DMS53 (cell line): ENCODE measurements at regions not wholly inside any gene's neighbourhood (a gene's known extent, or its start where the extent isn't known, plus 50 kb on each side); places are given as distances from the start of the nearest gene placed in this dataset.
A peak's percentile ranks its signal among the peaks of the same experiment; 100 is the strongest.

Experiments used
- DNase-seq: peaks from one replicate; lab custom pipeline; 2025; lab: John Stamatoyannopoulos, UW

DNA sequence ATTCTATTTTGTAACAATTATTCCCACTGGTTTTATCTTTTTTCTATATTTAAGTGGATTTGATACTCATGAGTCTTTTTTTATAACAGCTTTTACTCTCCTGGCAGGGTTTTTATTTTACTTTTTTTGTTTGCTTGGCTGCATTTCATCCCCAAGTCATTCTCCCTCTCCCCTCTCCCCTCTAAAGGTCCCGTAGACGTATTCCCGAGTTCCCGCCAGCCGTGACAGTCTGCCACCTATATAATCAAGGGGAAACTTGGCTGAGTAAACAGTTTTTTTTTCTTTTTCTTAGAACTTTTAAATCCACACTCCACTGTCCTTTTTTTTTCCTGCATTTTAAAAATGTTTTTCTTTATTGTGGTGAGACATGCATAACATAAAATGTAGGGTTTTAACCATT lies 433.1 kb upstream of the HS6ST1 start:
- no peak for DNase-seq

DNA sequence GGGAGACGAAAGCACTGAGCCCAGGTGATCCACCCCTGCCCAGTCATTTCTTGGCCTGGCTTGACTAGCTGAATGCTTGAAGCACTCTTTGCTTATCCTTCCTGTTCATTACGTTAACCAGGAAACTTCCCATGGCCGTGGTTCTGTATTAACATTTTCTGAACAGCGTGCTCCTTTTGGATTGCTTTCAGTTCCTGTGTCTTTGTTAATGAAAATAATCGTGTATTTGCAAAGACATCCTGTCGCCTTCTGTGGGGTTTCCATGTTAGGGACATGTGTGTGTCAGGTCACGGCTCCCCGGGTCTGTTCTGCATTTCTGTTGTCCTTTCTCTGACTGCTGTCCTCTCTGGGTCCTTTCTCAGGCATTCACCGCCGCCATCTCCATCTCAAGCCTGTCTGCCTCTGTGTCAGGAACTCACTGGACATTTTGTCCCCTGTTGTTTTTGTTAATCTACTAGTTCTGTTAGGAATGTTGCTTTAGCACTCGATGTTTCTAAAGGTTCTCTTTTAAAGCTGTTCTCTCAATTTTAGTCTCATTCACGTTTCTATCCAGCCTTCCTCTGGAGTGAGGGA lies 434.1 kb upstream of the HS6ST1 start:
- DNase-seq = no peak

DNA sequence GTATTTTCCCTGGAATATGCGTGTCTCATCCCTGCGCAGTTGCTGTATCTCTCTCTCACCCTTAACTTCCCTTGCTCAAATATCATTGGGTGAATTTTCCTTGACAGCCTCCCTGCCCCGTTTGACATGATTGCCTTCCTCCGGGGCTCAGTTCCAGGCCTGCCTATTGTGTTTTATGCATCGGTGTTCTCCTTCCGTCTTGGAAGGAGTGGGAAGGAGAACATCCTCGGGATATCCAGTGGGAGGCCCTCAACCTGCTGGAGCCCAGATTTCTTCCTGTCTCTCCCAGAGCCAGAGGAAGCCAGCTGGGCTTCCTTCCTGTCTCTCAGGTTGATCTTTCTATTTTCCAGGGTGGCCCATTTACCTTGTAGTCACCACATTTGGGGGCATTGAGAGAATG lies 434.7 kb upstream of the HS6ST1 start:
- no peak for DNase-seq

DNA sequence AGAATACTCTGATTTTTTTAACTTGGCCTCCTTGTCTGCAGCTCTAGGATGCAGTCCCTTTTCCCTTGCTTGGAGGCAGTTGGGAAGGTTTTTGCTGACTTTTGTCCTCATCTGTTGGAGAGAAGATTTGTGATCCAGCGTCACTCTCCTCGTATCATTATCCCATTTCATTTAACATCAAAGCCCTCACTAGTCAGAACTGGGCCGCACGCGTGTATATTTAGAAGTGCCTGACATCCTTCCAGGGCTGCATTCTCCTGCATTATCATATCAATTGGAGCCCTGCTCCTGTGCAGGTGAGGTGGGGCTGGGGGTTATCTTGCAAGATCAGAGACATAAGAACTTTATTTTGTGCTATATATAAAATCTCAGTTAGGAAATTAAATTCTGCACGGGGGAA lies 435.1 kb upstream of the HS6ST1 start:
- no peak for DNase-seq

DNA sequence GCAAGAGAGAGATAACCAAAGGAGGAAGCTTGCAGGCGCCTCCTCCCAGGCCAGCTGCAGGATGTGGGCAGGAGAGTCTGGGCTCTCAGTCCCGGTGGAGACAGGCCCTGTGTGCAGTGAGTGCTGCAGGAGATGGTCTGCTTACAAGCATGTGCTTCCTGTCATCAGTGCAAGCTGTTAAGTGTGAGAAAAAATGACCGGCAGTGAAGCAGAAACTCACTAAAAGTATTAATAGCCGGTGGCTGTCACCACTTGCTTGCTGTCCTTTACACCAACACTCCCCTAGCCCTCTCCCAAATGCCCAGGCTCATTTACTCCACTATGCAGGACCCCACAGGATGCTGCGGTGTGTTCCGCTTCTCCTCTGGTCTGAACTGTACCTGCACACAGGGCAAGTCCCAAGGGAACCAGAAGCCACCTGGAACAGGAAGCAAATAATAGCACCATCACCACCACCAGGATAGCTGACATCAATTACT lies 435.6 kb upstream of the HS6ST1 start:
- DNase-seq = peak; percentile 4

DNA sequence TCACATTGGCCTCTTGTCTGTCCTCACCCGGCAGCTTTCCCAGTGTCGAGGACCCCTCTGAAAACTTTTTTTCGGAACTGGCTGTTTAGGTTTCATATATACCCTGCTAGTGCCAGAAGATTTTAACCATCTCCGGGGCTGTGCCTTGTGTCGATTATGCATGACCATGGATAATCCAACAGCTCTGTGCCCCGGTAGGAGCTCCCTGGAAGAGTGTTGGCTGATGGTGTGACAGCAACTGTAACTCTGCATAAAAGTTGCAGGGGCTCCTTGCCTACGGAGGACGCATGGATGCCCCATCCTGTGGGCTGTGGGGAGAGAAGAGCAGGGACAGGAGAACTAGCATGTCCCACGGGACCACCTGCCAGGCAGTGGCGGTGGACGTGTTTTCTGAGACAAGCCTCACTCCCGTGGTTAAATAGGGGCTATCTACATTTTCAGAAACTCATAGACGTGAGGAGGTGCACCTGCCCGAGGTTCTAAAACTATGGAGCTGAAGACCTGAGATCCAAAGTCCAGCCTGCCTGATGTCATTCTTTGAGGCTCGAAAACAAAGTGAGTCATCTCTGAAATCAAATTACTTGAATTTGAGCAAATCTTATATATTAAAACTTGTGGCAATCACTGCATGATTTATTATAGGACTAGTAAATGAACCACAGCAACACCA lies 437.2 kb upstream of the HS6ST1 start:
- peak; percentile 32 for DNase-seq

DNA sequence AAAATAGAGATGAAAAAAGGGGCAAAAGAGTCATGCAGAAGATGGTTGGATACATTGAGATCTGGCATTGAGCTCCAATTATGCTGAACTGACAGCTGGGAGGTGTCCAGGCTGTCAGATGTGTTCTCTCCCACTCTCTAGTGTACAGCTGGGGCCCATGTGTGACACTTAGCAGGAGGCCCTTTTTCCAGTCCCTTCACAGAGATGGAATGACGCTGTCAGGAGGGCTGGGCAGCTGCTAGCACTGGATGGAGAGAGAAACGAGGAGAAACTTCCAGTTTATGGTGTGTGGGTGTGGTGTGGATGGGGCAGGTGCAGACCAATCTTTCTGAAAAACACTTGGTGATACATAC lies 437.7 kb upstream of the HS6ST1 start:
- peak; percentile 44 for DNase-seq

DNA sequence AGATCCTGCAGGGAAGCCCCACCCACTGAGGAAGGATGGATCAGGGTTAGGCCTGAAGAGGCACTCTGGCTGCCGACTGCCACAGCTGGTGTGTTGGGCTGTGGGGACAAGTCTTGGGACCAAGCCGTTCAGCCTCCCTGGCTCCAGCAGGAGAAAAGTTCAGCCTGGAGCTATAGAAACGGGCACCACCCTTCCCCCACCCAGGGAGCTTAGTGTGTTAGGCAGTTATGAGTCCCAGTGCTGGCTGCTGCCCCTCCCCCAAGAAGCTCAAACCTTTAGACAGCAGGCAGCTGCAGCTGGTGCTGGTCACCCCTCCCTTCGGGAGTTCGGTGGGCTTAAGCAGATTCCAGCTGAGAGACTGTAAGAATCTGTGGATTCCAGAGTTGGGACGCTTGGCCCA lies 447.1 kb upstream of the HS6ST1 start:
- no peak for DNase-seq

DNA sequence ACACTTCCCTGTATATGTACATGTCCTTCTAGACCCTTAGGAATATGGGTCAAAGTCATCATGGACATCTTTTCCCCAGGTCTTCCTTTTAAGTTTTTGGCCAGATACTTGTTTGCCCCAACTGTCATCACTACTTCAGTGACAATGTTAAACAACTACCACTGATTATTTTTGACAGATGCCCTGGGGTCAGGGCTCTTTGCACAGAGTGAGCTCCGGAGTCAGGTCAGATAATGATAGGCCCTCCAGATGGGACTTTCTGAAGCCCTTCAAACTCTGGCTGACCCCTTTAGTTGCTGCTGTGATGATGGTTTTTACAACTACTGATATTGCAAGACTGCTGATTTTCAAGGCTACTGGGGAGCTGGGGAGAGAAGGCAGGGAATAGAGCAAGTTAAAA lies 449.4 kb upstream of the HS6ST1 start:
- DNase-seq = no peak

DNA sequence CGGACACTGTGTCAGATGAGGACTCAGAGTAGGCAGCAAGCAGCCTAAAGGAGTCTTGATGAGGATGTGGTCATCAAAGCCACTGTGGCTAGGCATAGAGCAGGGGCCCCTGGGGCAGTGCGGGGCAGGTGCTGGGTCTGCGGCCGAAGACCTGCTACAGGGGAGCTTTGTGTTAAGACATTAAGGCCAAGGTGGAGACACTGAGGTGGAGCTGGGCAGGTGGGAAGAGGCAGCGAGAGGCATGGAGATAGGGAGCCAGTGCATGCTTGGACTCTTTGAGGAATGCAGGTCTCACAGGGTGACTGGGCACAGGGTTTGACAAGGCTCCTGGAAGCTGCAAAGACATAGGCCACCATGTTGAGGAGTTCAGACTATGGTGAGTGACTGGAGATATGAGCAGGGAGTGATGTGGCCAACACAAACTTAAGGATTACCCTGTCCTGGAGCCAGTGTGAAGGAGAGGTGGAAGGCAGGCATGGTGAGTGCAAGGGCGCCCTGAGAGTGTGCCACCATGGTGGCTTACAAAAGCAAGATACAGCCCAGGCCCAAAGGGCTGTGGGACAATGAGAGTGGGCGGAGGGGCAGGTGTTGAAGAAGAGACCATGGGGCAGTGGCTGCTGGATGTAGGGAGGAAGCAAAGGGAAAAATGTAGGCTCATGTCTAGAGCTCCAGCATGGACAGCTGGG lies 450.9 kb upstream of the HS6ST1 start:
- DNase-seq = no peak

DNA sequence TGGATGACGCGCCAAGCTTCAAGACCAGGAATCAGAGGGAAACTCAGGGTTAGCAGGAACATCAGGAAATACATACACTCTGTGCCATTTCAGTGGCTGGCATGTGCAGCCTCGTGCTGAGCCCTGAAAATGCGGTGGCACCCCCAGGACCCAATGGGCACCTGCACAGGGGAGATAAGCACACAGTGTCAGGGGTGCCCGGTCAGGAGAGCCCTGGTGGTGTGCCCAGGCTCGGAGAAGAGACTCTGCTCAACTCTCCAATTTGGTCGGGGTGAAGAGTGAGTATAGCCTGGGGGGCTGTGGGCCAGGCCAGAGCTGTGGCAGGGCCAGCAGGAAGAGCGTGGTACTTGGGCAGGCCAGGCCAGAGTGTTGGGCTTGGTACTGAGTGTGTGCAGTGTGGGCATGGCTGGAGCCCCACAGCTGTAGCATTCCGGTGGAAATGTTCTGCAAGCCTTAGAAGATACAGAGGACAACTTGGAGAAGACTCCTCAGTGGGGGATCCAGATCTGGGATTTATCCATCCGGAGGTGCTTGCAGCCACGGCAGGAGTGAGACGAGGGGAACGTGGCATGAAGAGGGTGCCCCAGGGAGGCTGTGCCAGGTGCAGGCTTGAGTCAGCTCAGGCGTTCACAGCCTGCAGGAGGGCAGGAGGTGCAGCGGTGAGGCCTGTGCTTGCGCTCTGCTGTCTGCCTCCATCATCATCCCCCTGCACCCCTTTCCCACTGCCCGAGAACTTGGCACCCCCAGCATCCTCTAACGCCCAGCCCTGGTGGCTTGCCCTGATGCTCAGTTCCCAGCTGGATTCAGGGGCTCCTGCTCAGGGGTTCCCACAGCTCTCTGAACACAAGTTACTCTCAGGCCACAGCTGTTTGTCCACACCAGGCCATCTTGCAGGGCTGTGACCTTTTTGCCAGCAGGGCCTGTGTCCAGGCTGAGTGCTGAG lies 451.7 kb upstream of the HS6ST1 start:
- DNase-seq = no peak

DNA sequence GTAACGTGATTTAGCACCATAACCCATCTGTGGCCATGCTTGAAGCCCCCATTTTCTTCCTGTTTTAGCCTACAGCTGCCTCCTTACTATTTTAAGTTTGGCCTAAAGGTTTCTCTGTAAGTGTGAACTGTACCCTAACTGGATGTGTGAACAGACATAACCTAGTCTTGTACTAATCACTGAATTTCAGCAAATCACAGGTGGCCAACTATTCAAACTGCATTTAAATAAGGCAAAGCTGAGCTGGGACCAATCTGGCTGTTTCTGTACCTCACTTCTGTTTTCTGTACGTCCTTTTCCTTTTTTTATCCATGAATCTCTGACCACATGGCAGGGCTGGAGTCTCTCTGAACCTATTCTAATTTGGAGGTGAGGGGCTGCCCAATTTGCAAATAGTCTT lies 452.7 kb upstream of the HS6ST1 start:
- DNase-seq = no peak

DNA sequence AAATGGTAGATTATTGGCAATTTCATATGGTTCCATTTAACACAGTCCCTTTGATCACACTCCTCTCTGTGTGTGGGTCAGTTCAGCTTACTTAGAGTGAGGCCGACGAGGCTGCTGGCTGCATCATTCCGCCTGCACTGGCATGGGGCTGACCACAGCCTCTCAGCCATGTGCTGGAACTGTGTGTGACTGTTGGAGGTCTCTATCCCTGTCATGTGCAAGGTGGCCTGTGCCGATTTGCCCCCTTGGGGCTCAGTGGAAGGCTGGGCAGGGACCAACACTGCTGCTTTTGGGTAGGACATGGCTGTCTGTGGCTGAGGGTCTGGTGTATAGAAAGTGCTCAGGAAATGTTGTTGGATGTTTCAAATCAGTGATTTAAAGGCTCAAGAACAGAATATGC lies 454.0 kb upstream of the HS6ST1 start:
- no peak for DNase-seq

DNA sequence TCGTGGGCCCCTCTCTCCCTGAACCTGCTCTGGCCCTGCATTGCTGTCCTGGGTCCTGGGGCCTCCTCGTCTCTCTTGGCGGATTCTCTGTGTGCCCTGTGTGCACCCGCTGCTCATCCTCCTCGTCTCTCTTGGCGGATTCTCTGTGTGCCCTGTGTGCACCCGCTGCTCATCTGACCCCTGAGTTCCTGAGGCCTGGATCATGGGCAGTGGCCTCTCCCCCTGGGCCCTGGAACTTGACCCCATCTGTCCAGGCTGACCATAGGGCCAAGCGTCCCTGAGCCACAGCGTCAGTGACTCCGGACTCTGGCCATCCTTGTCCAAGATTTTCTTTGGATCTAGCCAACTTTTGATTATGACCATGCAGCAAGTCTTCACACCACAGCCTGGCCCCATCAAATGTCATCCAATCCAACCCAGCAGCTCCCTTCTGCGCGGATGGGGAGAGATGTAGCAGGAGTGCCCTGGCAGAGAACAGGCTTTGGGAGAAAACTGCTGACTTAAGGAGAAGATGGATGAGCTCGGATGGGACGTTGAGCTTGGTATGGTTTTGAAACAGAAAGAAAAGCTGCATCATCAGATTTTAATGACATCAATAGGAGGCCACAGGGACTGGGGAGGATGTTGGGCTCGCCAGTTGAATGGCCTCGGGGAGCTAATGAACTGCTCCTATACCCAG lies 455.1 kb upstream of the HS6ST1 start:
- DNase-seq = no peak

DNA sequence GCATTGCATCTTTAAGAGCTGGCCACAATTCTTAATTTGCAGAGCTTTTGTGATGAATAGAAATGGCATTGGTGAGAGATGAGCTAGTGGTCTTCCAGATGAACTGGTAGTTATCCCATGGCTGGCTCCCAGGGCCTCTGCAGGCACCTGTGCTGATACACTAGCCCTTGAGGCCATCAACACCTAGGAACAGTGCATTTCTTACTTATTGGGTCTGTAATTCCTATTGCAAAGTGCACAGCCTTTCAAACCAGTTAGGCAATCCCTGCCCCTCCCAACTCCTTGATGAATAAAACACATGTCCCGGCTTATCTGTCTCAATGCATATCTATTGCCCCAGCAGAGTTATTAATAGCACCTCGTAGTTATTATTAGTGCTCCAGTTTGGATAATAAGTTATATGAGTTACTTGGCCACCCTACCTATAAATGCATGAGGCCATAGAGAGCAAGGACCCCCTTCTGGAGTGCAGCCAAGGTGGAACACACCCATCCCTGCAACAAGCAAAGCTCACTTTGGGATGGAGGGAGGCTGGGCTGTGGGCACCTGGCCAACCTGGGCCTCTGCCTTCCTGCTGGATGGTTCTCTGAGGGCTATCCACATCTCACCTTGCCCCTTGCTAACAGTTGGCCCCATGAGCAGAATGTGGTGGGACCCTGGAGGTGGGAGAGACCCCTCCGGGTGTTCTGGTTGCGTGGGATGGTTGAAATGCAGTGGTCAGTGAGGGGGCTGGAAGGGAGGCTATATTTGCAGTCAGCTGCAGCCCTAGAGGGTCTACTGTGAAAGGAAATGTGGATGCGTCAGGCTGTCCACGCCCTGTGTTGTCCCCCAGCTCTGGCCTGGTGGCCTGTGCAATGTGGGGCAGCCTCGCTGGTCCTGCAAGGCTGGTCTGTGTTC lies 455.9 kb upstream of the HS6ST1 start:
- DNase-seq = no peak

DNA sequence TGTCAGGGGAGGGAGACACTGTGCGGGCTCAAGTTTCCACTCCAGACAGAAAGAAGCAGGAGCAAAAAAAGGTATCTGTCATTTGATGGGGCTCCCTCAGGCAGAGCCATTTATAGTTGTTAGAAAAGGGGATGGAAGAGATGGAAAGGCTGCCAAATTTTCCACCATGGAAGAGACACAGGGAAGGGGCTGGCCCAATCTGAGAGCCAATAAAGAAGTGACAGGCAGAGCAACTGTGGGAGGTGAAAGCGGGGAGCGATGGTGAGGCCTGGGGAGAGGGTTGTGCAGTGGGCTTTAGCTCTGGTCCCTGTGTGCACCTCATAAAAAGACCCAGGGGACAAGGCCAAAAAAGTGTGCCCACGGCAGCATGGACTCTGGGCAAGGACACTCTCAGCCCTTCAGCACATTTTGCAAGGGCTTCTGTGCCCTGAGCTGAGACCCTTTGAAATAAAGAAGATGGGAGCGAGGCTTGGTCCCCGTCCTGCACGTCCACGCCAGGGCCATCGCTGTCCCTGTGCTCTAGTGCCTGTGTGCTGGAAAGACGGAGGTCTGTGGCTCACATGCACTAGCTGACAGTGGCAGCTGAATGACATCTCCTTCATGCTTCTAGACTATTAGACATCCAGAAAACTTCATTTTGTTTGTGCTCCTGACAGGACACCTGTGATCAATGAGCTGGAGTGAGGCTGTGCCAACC lies 456.7 kb upstream of the HS6ST1 start:
- DNase-seq = no peak

DNA sequence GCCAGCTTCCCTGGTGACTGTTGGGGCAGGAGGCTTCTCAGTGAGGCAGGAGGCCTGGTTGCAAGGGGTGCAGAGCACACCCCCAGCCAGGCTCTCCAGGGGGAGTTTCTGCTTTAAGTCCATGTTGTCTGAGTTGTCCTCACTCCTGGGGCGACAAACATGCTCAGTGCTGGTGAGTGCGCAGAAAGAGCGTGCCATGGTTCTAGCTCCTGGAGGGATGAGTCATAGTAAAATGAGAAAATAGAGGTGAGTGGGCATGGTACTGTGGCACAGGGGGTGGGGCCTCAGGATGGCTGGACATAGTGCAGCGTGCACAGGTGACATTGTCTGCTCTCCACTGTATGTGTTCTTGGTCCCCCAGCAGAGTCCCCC lies 457.2 kb upstream of the HS6ST1 start:
- DNase-seq = peak; percentile 1

DNA sequence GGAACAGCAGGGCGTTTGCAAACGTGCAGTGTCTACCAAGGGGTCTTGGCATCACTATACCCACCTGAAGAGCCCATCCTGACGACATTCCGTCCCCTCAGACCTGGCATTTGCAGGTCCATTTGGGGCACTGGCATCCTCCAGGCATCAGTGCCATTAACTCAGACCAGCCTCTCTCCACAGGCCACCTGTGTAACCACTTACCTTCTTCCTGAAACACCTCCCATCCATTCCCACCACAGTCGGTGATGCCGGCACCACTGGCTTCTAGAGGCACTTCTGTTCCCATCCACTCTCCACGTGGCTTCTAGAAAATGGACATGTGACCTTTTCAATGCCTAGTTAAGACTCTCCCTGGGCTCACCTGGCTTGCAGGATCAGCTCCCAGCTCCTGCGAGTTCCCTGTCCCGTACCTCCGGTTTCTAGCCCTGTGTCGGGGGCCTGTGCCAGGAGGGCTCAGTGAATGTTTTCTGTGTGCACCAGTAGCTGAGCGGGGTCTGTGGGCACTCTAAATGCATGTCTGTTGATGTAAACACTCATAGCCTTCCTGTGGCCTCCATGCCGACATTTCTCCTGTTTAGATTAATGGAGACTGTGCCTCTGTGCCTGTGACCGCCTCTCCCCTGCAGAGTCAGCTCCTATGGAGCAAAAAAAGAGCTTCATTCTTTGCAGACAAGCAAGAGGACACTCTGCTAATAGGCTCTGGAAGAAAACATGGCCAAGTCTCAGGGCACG lies 458.0 kb upstream of the HS6ST1 start:
- peak; percentile 8 for DNase-seq

DNA sequence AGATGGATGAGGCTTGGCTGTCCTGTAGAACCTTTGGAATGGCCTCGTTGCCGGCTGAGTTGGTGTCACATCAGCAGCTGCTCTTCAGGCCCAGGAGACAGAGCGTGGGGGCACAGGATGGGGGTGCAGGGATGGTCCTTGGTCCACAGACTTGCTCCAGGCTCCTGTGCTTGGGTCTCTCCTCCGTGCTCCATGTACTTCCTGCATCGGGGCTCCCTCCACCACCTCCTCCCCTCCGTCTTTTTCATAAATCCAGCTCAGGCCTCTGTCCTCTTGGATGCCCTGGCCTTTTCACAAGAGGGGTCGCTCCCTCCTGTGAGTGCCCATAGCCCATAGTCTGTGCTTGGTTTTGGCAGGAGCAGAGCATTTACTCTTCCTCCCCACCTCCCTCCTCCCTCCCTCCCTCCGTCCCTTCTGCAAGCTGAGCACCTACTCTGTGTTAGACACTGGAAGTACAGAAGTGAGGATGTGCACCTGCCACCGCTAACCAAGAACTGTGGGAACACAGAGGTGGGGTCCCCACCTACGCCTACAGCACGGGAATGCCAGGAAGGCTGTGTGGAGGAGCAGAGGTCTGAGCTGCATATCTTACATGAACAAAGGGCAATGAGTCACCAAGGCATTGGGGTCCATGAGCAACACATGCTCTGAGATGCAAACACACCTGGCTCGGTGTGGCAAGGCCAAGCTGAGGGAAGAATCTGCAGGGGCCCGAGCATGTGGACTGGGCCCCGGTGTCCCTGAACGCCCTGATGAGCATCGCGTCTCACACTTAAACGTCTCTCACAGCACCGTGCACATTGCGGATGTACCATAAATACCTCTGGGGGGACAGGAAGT lies 458.7 kb upstream of the HS6ST1 start:
- DNase-seq = no peak
